Endodermal cell (in vitro differentiated cells): ENCODE measurements at regions not wholly inside any gene's neighbourhood (a gene's known extent, or its start where the extent isn't known, plus 50 kb on each side); places are given as distances from the start of the nearest gene placed in this dataset.

ENCODE experiments used
- DNase-seq: peaks from one replicate; pipeline ENCODE4 v3.0.0-alpha.2; 2017
- H3K27ac ChIP-seq: 2 replicates; pipeline ENCODE4 v1.5.1; 2013; ENCODE audit warnings: mild to moderate bottlenecking, low read depth, low read length, moderate library complexity
- H3K27me3 ChIP-seq: 2 replicates; pipeline ENCODE4 v1.6.1; 2013; ENCODE audit warnings: mild to moderate bottlenecking, low read length, moderate library complexity; ENCODE audit not compliant: insufficient read depth, control insufficient read depth, poor library complexity, severe bottlenecking
- H3K36me3 ChIP-seq: 2 replicates; pipeline ENCODE4 v1.7.0; 2013; ENCODE audit warnings: mild to moderate bottlenecking, low read length, moderate library complexity; ENCODE audit not compliant: control insufficient read depth, insufficient read depth
- H3K4me1 ChIP-seq: one replicate; pipeline ENCODE4 v1.7.0; 2013; ENCODE audit warnings: low read length; ENCODE audit not compliant: control insufficient read depth, insufficient read depth
- H3K4me3 ChIP-seq: 2 replicates; pipeline ENCODE4 v1.5.1; 2013; ENCODE audit warnings: mild to moderate bottlenecking, low read length, moderate library complexity
- H3K9ac ChIP-seq: 2 replicates; pipeline ENCODE4 v1.6.1; 2013; ENCODE audit warnings: mild to moderate bottlenecking, low read length, moderate library complexity; ENCODE audit not compliant: poor library complexity, severe bottlenecking; ENCODE audit errors: extremely low read depth
- H3K9me3 ChIP-seq: 2 replicates; pipeline ENCODE4 v1.6.1; 2013; ENCODE audit warnings: mild to moderate bottlenecking, low read length, moderate library complexity; ENCODE audit not compliant: control insufficient read depth
- H3K27ac Mint-ChIP-seq: 2 replicates; pipeline ENCODE4 v1.8.0; 2020; ENCODE audit warnings: mixed read lengths
- H3K27me3 Mint-ChIP-seq: 2 replicates; pipeline ENCODE4 v1.8.0; 2021; ENCODE audit warnings: mild to moderate bottlenecking, mixed read lengths; ENCODE audit not compliant: insufficient read depth
- H3K36me3 Mint-ChIP-seq: 2 replicates; pipeline ENCODE4 v1.8.0; 2020; ENCODE audit warnings: low read depth, mixed read lengths
- H3K4me1 Mint-ChIP-seq: 2 replicates; pipeline ENCODE4 v1.8.0; 2020; ENCODE audit warnings: mixed read lengths
- H3K4me3 Mint-ChIP-seq: 2 replicates; pipeline ENCODE4 v1.8.0; 2020; ENCODE audit warnings: mild to moderate bottlenecking, moderate library complexity, mixed read lengths
- H3K9me3 Mint-ChIP-seq: 2 replicates; pipeline ENCODE4 v1.8.0; 2020; ENCODE audit warnings: mild to moderate bottlenecking, mixed read lengths
- CTCF ChIP-seq: fragments of 200-600 bp; sonication (generic); conservative IDR thresholded peaks from 2 replicates; pipeline ENCODE4 v1.5.0; 2021; ENCODE audit warnings: antibody characterized with exemption, mild to moderate bottlenecking
- WGBS, 2 experiments: methylation state at CpG; one replicate each; pipeline versions ENCODE4 v1.1.5 to v1.1.7; 2013; ENCODE audit warnings: missing lambda C conversion rate in 2 of 2, mixed read lengths in 1 of 2; ENCODE audit not compliant: insufficient coverage in 1 of 2, insufficient read length in 1 of 2; 5-methylcytosine and 5-hydroxymethylcytosine counted together

- H3K4me3 ChIP-seq, result no peak overlapping the region
- H3K27me3 ChIP-seq, result no peaks in the 10 kb centered on the region
- H3K27me3 Mint-ChIP-seq, result peaks cover 4% of the 10 kb centered on the region
- H3K9me3 Mint-ChIP-seq, result peaks cover 4% of the 10 kb centered on the region
- no peaks in the 10 kb centered on the region for H3K9me3 ChIP-seq
- no peaks in the 10 kb centered on the region for H3K36me3 Mint-ChIP-seq
- no peak for TF ChIP-seq CTCF
- no peak for DNase-seq
- WGBS, 2 experiments, result 50 to 69% methylated on average over 2 to 8 of the region's 8 CpGs
- H3K4me1 ChIP-seq, result no peaks in the 10 kb centered on the region
- no peak overlapping the region for H3K4me3 Mint-ChIP-seq
- H3K27ac Mint-ChIP-seq, result no peak overlapping the region
- H3K9ac ChIP-seq, result no peak overlapping the region
- no peak overlapping the region for H3K27ac ChIP-seq
- H3K36me3 ChIP-seq, result no peaks in the 10 kb centered on the region
- peaks cover 9% of the 10 kb centered on the region for H3K4me1 Mint-ChIP-seq
These were observed 90.8 kb upstream of the RAB4A start for GRCh38 chr1:229180161-229180560.

- Mint-ChIP-seq H3K4me3 (no peak overlapping the region), H3K9me3 (no peaks in the 10 kb centered on the region), H3K27me3 (peaks cover 4% of the 10 kb centered on the region), H3K36me3 (no peaks in the 10 kb centered on the region), H3K27ac (no peak overlapping the region), H3K4me1 (peaks cover 9% of the 10 kb centered on the region)
- Histone ChIP-seq H3K4me1 (no peaks in the 10 kb centered on the region), H3K27me3 (no peaks in the 10 kb centered on the region), H3K4me3 (no peak overlapping the region), H3K27ac (no peak overlapping the region), H3K36me3 (no peaks in the 10 kb centered on the region), H3K9ac (no peak overlapping the region), H3K9me3 (no peaks in the 10 kb centered on the region)
- no peak for TF ChIP-seq CTCF
- no peak for DNase-seq
- WGBS, 2 experiments, result 86 to 87% methylated on average over 1 to 2 of the region's 2 CpGs
These were observed 89.5 kb upstream of the RAB4A start for GRCh38 chr1:229181419-229181818.

GRCh38 chr1:229183588-229183987 is 87.3 kb upstream of the RAB4A start:
- no peaks in the 10 kb centered on the region for H3K36me3 ChIP-seq
- H3K9ac ChIP-seq, result no peak overlapping the region
- no peaks in the 10 kb centered on the region for H3K9me3 ChIP-seq
- no peaks in the 10 kb centered on the region for H3K9me3 Mint-ChIP-seq
- DNase-seq, result no peak
- no peak overlapping the region for H3K27ac Mint-ChIP-seq
- H3K4me3 Mint-ChIP-seq, result no peak overlapping the region
- peaks cover 4% of the 10 kb centered on the region for H3K27me3 Mint-ChIP-seq
- 91 to 92% methylated on average over 1 to 4 of the region's 4 CpGs for WGBS, 2 experiments
- no peak overlapping the region for H3K4me3 ChIP-seq
- H3K4me1 Mint-ChIP-seq, result peaks cover 13% of the 10 kb centered on the region
- H3K27ac ChIP-seq, result no peak overlapping the region
- H3K36me3 Mint-ChIP-seq, result no peaks in the 10 kb centered on the region
- no peak for TF ChIP-seq CTCF
- H3K4me1 ChIP-seq, result no peaks in the 10 kb centered on the region
- no peaks in the 10 kb centered on the region for H3K27me3 ChIP-seq
